Transverse colon (tissue), 4 donors: ENCODE measurements at regions not wholly inside any gene's neighbourhood (a gene's known extent, or its start where the extent isn't known, plus 50 kb on each side); places are given as distances from the start of the nearest gene placed in this dataset.
A peak's percentile ranks its signal among the peaks of the same experiment; 100 is the strongest.

Experiments
- DNase-seq: peaks from one replicate; pipeline ENCODE4 v3.0.0-alpha.2; 2019
- H3K27ac ChIP-seq, 4 donors: fragments of 200-600 bp; sonication (generic); 2 replicates each; pipeline ENCODE4 v1.5.1; 2016 to 2018; ENCODE audit warnings: inconsistent platforms in 4 of 4
- H3K27me3 ChIP-seq: fragments of 200-600 bp; sonication (generic); 2 replicates; pipeline ENCODE4 v1.5.1; 2017; ENCODE audit warnings: inconsistent platforms
- H3K36me3 ChIP-seq, 4 donors: fragments of 200-600 bp; sonication (generic); 2 replicates each; pipeline ENCODE4 v1.5.1; 2017 to 2019; ENCODE audit warnings: inconsistent platforms in 4 of 4
- H3K4me1 ChIP-seq, 4 donors: fragments of 200-600 bp; sonication (generic); 2 replicates each; pipeline ENCODE4 v1.5.1; 2017 to 2020; ENCODE audit warnings: inconsistent platforms in 4 of 4
- H3K4me3 ChIP-seq, 4 donors: fragments of 200-600 bp; sonication (generic); 1 replicate in 1 of 4; 2 replicates in 3 of 4; pipeline versions ENCODE4 v1.5.1 to v1.6.1; 2017 to 2019; ENCODE audit warnings: inconsistent platforms in 4 of 4
- H3K9me3 ChIP-seq, 2 donors: fragments of 200-600 bp; sonication (generic); 2 replicates each; pipeline ENCODE4 v1.5.1; 2017 to 2019; ENCODE audit warnings: inconsistent platforms in 2 of 2
- CTCF ChIP-seq, 5 experiments: fragments of 200-600 bp in 3 of 5; fragments of 450-650 bp in 2 of 5; sonication (generic) in 3 of 5; IDR thresholded peaks; 1 replicate in 2 of 5; 2 replicates in 3 of 5; pipeline ENCODE4 v1.5.1; 2016 to 2017; ENCODE audit warnings: antibody characterized with exemption in 5 of 5, inconsistent platforms in 3 of 5, mild to moderate bottlenecking in 2 of 5, moderate library complexity in 1 of 5
- EP300 ChIP-seq: sonication (generic); formaldehyde crosslinking; IDR thresholded peaks from one replicate; pipeline ENCODE4 v1.6.1; 2017; ENCODE audit warnings: antibody characterized with exemption, low read depth
- POLR2A ChIP-seq: fragments of 450-650 bp; IDR thresholded peaks from one replicate; pipeline ENCODE4 v1.6.1; 2016; ENCODE audit warnings: antibody characterized with exemption, mild to moderate bottlenecking, moderate library complexity
- POLR2AphosphoS5 ChIP-seq, 3 donors: sonication (generic); formaldehyde crosslinking; IDR thresholded peaks; one replicate each; pipeline ENCODE4 v1.6.1; 2016; ENCODE audit warnings: antibody characterized with exemption in 3 of 3
- WGBS, 2 donors: methylation state at CpG; one replicate each; pipeline ENCODE4 v1.1.5; 2018; ENCODE audit warnings: low coverage in 1 of 2; 5-methylcytosine and 5-hydroxymethylcytosine counted together
- in situ Hi-C, 4 donors: fragments of 200-750 bp; cut with MboI; loops; one replicate each; pipeline versions ENCODE4 v1.15.0 to v1.15.1; 2017; ENCODE audit warnings: low sequenced_read_pairs in 3 of 4, low pct_ligation_motif_present in 1 of 4, low pct_unique_long_range_greater_than_20kb in 1 of 4
- intact Hi-C: fragments of 100-400 bp; cut with DNase I; formaldehyde crosslinking; loops from one replicate; pipeline ENCODE4 v1.15.1; 2023; ENCODE audit warnings: low total_unique reads

- H3K9me3 ChIP-seq = no peaks in the 10 kb centered on the region
- TF ChIP-seq POLR2A = no peak
- no peak for TF ChIP-seq CTCF (IDR thresholded peaks at IDR 0.05)
- peak; percentile 14 to 45 (median 28) for TF ChIP-seq POLR2AphosphoS5 (IDR thresholded peaks at IDR 0.05)
- H3K36me3 ChIP-seq = no peaks in the 10 kb centered on the region
- peak overlapping the region in 2 of 4 donors; percentile 31 to 33 for H3K27ac ChIP-seq
- peak; percentile 41 for DNase-seq
- H3K27me3 ChIP-seq = no peaks in the 10 kb centered on the region
- in situ Hi-C loops = no loop called here
- H3K4me1 ChIP-seq = no peaks in the 10 kb centered on the region
- WGBS, 2 donors = 81 to 100% methylated on average over 2 to 11 of the region's 11 CpGs
- intact Hi-C loops = no loop called here
- no peak overlapping the region for H3K4me3 ChIP-seq
Measured at GRCh38 chr2:11938196-11938595, 191.8 kb downstream of the LPIN1 start.

- no peak overlapping the region for H3K27ac ChIP-seq
- H3K27me3 ChIP-seq = no peaks in the 10 kb centered on the region
- DNase-seq = no peak
- in situ Hi-C loops (no loop called here), intact Hi-C loops (no loop called here)
- H3K36me3 ChIP-seq = no peaks in the 10 kb centered on the region
- H3K9me3 ChIP-seq = no peaks in the 10 kb centered on the region
- TF ChIP-seq CTCF (IDR thresholded peaks at IDR 0.05) = no peak
- TF ChIP-seq POLR2A = no peak
- no peak for TF ChIP-seq POLR2AphosphoS5 (IDR thresholded peaks at IDR 0.05)
- TF ChIP-seq EP300 = no peak
- 83 to 88% methylated on average over 2 of the region's 2 CpGs for WGBS, 2 donors
- no peak overlapping the region for H3K4me3 ChIP-seq
- H3K4me1 ChIP-seq = no peaks in the 10 kb centered on the region
Measured at GRCh38 chr2:11939523-11939922, 193.1 kb downstream of the LPIN1 start.

- H3K27me3 ChIP-seq = no peaks in the 10 kb centered on the region
- H3K4me1 ChIP-seq = no peaks in the 10 kb centered on the region
- no peak for DNase-seq
- in situ Hi-C loops (no loop called here), intact Hi-C loops (no loop called here)
- 79 to 88% methylated on average over 3 of the region's 3 CpGs for WGBS, 2 donors
- no peaks in the 10 kb centered on the region for H3K36me3 ChIP-seq
- no peak for TF ChIP-seq CTCF (IDR thresholded peaks at IDR 0.05)
- TF ChIP-seq EP300 = no peak
- no peak for TF ChIP-seq POLR2AphosphoS5 (IDR thresholded peaks at IDR 0.05)
- TF ChIP-seq POLR2A = no peak
- H3K27ac ChIP-seq = no peak overlapping the region
- no peak overlapping the region for H3K4me3 ChIP-seq
- H3K9me3 ChIP-seq = no peaks in the 10 kb centered on the region
Measured at GRCh38 chr2:11940121-11940743, 193.8 kb downstream of the LPIN1 start.

- no peak for DNase-seq
- H3K4me1 ChIP-seq = no peaks in the 10 kb centered on the region
- in situ Hi-C loops (no loop called here), intact Hi-C loops (no loop called here)
- no peaks in the 10 kb centered on the region for H3K36me3 ChIP-seq
- no peak for TF ChIP-seq POLR2AphosphoS5 (IDR thresholded peaks at IDR 0.05)
- no peak for TF ChIP-seq CTCF (IDR thresholded peaks at IDR 0.05)
- TF ChIP-seq POLR2A = no peak
- no peak for TF ChIP-seq EP300
- 56 to 93% methylated on average over 1 to 4 of the region's 4 CpGs for WGBS, 2 donors
- no peak overlapping the region for H3K27ac ChIP-seq
- H3K4me3 ChIP-seq = no peak overlapping the region
- H3K27me3 ChIP-seq = no peaks in the 10 kb centered on the region
- H3K9me3 ChIP-seq = no peaks in the 10 kb centered on the region
Measured at GRCh38 chr2:11940799-11941198, 194.4 kb downstream of the LPIN1 start.
